Body of pancreas (tissue), 4 donors: ENCODE measurements at regions not wholly inside any gene's neighbourhood (a gene's known extent, or its start where the extent isn't known, plus 50 kb on each side); places are given as distances from the start of the nearest gene placed in this dataset.

ENCODE experiments used
- ATAC-seq: fragments of 150-250 bp; one replicate; pipeline ENCODE4 v1.9.1; 2016
- DNase-seq, 4 donors: peaks; one replicate each; pipeline ENCODE4 v3.0.0-alpha.2; 2019
- H3K27ac ChIP-seq, 4 donors: fragments of 200-600 bp; sonication (generic); 1 replicate in 3 of 4; 2 replicates in 1 of 4; pipeline versions ENCODE4 v1.5.1 to v1.6.1; 2016 to 2019; ENCODE audit warnings: mild to moderate bottlenecking in 1 of 4, mixed read lengths in 1 of 4, moderate library complexity in 1 of 4
- H3K27me3 ChIP-seq, 2 donors: fragments of 200-600 bp; sonication (generic); one replicate each; pipeline ENCODE4 v1.6.0; 2016; ENCODE audit warnings: mild to moderate bottlenecking in 1 of 2
- H3K36me3 ChIP-seq, 2 donors: fragments of 200-600 bp; sonication (generic); replicated peaks in 1 of 2; 2 replicates each; pipeline ENCODE4 v1.5.1; 2016; ENCODE audit warnings: low read depth in 2 of 2; ENCODE audit not compliant: insufficient read depth in 1 of 2
- H3K4me1 ChIP-seq: fragments of 200-600 bp; sonication (generic); one replicate; pipeline ENCODE4 v1.6.0; 2016
- H3K4me3 ChIP-seq, 2 donors: fragments of 200-600 bp; sonication (generic); 1 replicate in 1 of 2; 2 replicates in 1 of 2; pipeline ENCODE4 v1.5.1; 2016 to 2019
- H3K9me3 ChIP-seq, 3 donors: fragments of 200-600 bp; sonication (generic); 1 replicate in 2 of 3; 2 replicates in 1 of 3; pipeline ENCODE4 v1.5.1; 2016
- POLR2A ChIP-seq, 3 donors: fragments of 450-650 bp; IDR thresholded peaks; one replicate each; pipeline ENCODE4 v1.6.1; 2016; ENCODE audit warnings: antibody characterized with exemption in 3 of 3, mild to moderate bottlenecking in 2 of 3
- WGBS, 2 donors: methylation state at CpG; one replicate each; pipeline ENCODE4 v1.1.5; 2017; 5-methylcytosine and 5-hydroxymethylcytosine counted together
- intact Hi-C: fragments of 100-400 bp; cut with DNase I; formaldehyde crosslinking; loops from one replicate; pipeline ENCODE4 v1.15.1; 2023
- TF ChIP-seq, protein P1 (sequence below), 7 experiments: fragments of 450-650 bp in 4 of 7; fragments of 200-600 bp in 3 of 7; sonication (generic) in 3 of 7; IDR thresholded peaks; one replicate each; pipeline ENCODE4 v1.5.1; 2016 to 2019; ENCODE audit warnings: antibody characterized with exemption in 7 of 7

DNA sequence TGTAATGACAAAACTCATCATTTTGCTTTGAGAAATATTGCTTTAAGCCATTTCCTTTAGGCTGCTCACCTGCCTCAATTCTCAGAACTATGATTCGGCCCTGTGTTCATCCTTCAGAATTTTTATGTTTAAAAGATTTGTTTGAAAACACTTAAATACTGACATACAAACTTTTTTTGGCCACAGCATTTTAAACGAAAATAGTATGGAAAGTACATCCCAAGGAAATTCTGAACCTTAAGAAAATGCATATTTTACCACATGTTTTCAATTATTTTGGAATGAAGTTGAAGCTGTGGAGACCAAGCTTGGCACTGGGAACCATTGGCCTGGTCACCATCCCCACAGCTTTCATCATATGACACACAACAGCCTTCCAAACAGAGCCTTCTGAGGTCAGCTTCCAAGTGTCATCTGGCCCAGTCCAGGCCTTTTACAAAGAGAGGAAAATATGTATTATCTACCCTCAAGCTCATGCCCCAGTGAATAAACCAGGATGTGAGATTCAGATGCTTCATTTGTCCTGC, 83.3 kb downstream of the SOD2 start:
- Histone ChIP-seq H3K36me3 (no peaks in the 10 kb centered on the region), H3K4me3 (no peak overlapping the region), H3K27ac (no peak overlapping the region), H3K9me3 (no peaks in the 10 kb centered on the region), H3K27me3 (no peaks in the 10 kb centered on the region), H3K4me1 (no peaks in the 10 kb centered on the region)
- WGBS, 2 donors, result 34 to 40% methylated on average over 2 of the region's 2 CpGs
- intact Hi-C loops, result no loop called here
- ATAC-seq (no peak), DNase-seq (no peak)
- no peak for TF ChIP-seq POLR2A (IDR thresholded peaks at IDR 0.05)
- TF ChIP-seq, protein P1, sequence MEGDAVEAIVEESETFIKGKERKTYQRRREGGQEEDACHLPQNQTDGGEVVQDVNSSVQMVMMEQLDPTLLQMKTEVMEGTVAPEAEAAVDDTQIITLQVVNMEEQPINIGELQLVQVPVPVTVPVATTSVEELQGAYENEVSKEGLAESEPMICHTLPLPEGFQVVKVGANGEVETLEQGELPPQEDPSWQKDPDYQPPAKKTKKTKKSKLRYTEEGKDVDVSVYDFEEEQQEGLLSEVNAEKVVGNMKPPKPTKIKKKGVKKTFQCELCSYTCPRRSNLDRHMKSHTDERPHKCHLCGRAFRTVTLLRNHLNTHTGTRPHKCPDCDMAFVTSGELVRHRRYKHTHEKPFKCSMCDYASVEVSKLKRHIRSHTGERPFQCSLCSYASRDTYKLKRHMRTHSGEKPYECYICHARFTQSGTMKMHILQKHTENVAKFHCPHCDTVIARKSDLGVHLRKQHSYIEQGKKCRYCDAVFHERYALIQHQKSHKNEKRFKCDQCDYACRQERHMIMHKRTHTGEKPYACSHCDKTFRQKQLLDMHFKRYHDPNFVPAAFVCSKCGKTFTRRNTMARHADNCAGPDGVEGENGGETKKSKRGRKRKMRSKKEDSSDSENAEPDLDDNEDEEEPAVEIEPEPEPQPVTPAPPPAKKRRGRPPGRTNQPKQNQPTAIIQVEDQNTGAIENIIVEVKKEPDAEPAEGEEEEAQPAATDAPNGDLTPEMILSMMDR (IDR thresholded peaks at IDR 0.05), result no peak

DNA sequence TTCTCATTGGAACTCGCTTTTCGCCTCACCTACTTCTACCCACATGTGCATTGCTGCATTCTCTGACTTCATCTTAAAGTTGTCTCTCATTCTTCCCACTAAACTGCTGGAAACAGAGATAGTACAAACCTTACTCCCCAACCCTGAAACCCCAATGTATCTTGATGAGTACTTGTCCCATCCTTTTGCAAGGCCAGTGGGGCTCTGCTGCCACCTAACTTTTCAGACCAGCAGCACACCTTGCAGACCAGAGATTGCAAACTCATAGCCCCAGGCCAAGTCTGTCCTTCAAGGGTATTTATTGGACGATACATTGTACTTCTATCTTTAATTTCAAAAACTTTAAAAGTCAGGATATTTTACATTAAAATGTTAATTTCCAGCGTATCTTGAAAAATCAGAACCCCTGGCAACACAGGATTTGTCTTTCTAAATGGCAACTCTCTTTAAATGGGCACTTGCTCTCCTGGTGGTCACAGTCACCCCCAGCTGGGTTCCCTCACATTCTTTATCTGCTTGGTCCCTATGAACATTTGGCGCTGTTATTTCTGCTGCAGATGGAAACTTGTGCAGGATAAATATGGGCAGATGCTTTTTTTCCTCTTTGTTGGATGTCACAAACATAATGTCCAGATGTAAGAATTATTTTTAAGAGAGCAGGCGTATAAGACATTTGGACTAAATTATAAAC, 83.9 kb downstream of the SOD2 start:
- Histone ChIP-seq H3K36me3 (no peaks in the 10 kb centered on the region), H3K27ac (no peak overlapping the region)
- WGBS, 2 donors, result 65 to 72% methylated on average over 6 of the region's 6 CpGs

DNA sequence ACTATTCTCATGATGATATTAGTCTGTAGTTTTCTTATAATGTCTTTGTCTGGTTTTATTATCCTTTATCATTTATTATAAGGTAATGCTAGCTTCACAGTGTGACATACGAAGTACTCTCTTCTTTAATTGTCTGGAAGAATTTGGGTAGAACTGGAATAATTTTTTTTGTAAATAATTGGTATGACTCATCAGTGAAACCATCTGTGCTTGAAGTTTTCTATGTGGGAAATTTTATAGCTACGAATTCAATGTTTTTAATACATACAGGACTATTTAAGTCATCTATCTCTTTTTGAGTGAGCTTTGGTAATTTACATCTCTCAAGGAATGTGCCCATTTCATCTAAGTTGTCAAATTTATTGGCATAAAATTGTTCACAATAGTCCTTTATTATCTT, 86.3 kb downstream of the SOD2 start:
- TF ChIP-seq POLR2A (IDR thresholded peaks at IDR 0.05), result no peak
- no peak for ATAC-seq
- no peaks in the 10 kb centered on the region for H3K4me1 ChIP-seq
- 63 to 75% methylated on average over 2 of the region's 2 CpGs for WGBS, 2 donors
- intact Hi-C loops, result no loop called here
- H3K36me3 ChIP-seq, result no peaks in the 10 kb centered on the region
- H3K27me3 ChIP-seq, result no peaks in the 10 kb centered on the region
- DNase-seq, result no peak
- H3K27ac ChIP-seq, result no peak overlapping the region
- no peaks in the 10 kb centered on the region for H3K9me3 ChIP-seq
- no peak overlapping the region for H3K4me3 ChIP-seq

More for the DNA sequence above, 83.9 kb downstream of the SOD2 start:
- H3K9me3 ChIP-seq, result no peaks in the 10 kb centered on the region
- H3K4me3 ChIP-seq, result no peak overlapping the region
- intact Hi-C loops, result no loop called here
- DNase-seq (no peak), ATAC-seq (no peak)
- TF ChIP-seq, protein P1 (IDR thresholded peaks at IDR 0.05), result no peak
- no peak for TF ChIP-seq POLR2A (IDR thresholded peaks at IDR 0.05)
- no peaks in the 10 kb centered on the region for H3K27me3 ChIP-seq
- no peaks in the 10 kb centered on the region for H3K4me1 ChIP-seq

DNA sequence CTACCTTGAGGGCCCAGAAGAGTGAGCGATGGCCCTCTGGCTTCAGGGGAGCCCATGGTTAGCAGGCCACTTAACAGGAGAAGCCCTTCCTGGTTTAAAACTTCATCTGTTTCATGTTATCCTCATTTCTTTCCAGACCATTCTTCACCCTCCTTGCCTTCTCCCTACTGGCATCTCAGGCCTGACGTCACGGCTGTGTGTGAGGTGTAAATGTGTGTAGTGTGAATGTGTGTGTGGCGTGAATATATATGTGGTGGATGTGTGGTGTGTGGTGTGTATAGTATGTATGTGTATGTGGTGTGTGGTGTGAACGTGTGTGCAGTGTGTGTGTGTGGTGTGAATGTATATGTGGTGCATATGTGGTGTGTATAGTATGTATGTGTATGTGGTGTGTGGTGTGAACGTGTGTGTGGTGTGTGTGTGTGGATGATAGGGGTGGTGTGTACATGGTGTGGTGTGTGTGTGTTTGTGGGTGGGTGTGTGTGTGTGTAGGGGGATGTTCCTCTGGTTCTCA, 88.5 kb downstream of the SOD2 start:
- H3K9me3 ChIP-seq, result no peaks in the 10 kb centered on the region
- intact Hi-C loops, result no loop called here
- no peaks in the 10 kb centered on the region for H3K36me3 ChIP-seq
- ATAC-seq (no peak), DNase-seq (no peak)
- H3K27me3 ChIP-seq, result no peaks in the 10 kb centered on the region
- no peaks in the 10 kb centered on the region for H3K4me1 ChIP-seq
- 67 to 71% methylated on average over 6 of the region's 6 CpGs for WGBS, 2 donors
- H3K4me3 ChIP-seq, result no peak overlapping the region
- TF ChIP-seq, protein P1 (IDR thresholded peaks at IDR 0.05), result no peak
- TF ChIP-seq POLR2A (IDR thresholded peaks at IDR 0.05), result no peak
- no peak overlapping the region for H3K27ac ChIP-seq

DNA sequence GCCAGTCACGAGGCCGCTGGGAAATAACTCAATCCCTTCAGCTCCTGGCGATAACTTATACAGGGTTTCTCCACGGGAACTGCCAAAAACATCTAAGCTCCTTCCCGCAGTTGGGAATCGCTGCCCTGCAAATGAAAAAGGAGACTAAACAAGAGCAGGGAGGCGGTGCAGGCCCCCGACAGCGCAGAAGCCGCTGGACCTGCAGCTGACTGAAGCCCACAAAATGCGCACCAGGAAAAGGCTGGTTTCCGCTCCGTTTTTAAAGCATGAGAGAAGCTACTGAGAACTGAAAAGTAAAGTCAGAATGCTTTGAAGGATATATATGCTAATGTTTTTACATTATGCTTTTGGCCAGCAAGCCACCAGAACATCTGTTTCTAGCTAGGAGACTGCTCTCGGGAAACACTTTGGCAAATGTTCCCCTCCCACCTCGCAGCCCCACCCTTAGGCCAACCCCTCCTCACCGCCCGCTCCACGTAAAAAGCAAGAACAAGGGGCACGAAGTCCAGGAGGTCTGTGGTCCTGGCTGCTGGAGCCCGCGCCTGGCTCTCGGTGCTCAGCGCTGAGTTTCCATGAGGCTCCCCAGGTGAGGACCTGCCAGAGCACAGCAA, 90.5 kb downstream of the SOD2 start:
- H3K4me1 ChIP-seq, result no peaks in the 10 kb centered on the region
- H3K27ac ChIP-seq, result no peak overlapping the region
- no peak overlapping the region for H3K4me3 ChIP-seq
- WGBS, 2 donors, result 72 to 77% methylated on average over 15 to 23 of the region's 23 CpGs
- no peaks in the 10 kb centered on the region for H3K36me3 ChIP-seq
- TF ChIP-seq POLR2A (IDR thresholded peaks at IDR 0.05), result no peak
- TF ChIP-seq, protein P1 (IDR thresholded peaks at IDR 0.05), result no peak
- ATAC-seq, result no peak
- DNase-seq, result no peak
- H3K27me3 ChIP-seq, result no peaks in the 10 kb centered on the region
- no peaks in the 10 kb centered on the region for H3K9me3 ChIP-seq
- intact Hi-C loops, result no loop called here
